Nephron (organoid): ENCODE measurements at regions not wholly inside any gene's neighbourhood (a gene's known extent, or its start where the extent isn't known, plus 50 kb on each side); places are given as distances from the start of the nearest gene placed in this dataset.

Experiments used
- H3K27ac Mint-ChIP-seq, 3 experiments: 2 replicates each; pipeline ENCODE4 v1.8.0; 2020; ENCODE audit warnings: mixed read lengths in 3 of 3, mild to moderate bottlenecking in 2 of 3, moderate library complexity in 1 of 3
- H3K27me3 Mint-ChIP-seq: 2 replicates; pipeline ENCODE4 v1.8.0; 2021; ENCODE audit warnings: low read depth, mild to moderate bottlenecking, moderate library complexity, mixed read lengths
- H3K36me3 Mint-ChIP-seq: 2 replicates; pipeline ENCODE4 v1.8.0; 2020; ENCODE audit warnings: low read depth, mixed read lengths
- H3K4me1 Mint-ChIP-seq: 2 replicates; pipeline ENCODE4 v1.8.0; 2020; ENCODE audit warnings: mixed read lengths
- H3K4me3 Mint-ChIP-seq, 3 experiments: 2 replicates each; pipeline ENCODE4 v1.8.0; 2020; ENCODE audit warnings: mild to moderate bottlenecking in 3 of 3, mixed read lengths in 3 of 3, moderate library complexity in 2 of 3
- H3K9me3 Mint-ChIP-seq: 2 replicates; pipeline ENCODE4 v1.8.0; 2020; ENCODE audit warnings: mixed read lengths
- TF ChIP-seq, protein P1 (sequence below), 3 experiments: fragments of 200-600 bp; sonication (generic); IDR thresholded peaks; one replicate each; pipeline ENCODE4 v1.5.0; 2021; ENCODE audit warnings: antibody characterized with exemption in 3 of 3; ENCODE audit not compliant: unreplicated experiment in 3 of 3

DNA sequence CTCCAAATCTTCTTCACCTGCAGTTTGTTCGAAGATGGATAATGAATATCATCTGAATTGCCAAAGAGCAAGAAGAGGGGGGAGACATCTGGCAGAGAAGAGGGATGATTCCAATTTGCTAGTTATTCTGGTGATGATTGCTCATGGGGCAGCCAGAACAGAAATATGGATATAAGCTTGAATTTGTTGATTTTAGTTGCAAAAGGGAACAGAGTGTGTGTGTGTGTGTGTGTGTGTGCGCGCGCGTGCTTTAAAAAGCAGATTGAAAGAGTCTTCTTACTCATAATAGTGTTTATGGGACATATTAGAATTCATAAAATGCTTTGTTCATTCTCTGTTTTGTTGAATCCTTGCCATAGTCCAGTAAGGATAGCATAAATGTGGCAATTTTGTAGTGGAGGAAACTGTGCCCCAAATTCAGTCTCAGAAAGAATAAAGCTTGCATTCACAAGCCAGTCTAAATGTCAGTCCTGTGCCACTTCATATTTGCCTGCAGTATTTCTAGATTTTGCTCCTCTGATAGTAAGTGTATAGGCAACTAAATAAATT, 436.3 kb upstream of the KLF4 start:
- no peak overlapping the region for H3K27ac Mint-ChIP-seq
- H3K9me3 Mint-ChIP-seq, result peaks cover 4% of the 10 kb centered on the region
- H3K4me1 Mint-ChIP-seq, result peaks cover 6% of the 10 kb centered on the region
- H3K4me3 Mint-ChIP-seq, result no peak overlapping the region
- TF ChIP-seq, protein P1, sequence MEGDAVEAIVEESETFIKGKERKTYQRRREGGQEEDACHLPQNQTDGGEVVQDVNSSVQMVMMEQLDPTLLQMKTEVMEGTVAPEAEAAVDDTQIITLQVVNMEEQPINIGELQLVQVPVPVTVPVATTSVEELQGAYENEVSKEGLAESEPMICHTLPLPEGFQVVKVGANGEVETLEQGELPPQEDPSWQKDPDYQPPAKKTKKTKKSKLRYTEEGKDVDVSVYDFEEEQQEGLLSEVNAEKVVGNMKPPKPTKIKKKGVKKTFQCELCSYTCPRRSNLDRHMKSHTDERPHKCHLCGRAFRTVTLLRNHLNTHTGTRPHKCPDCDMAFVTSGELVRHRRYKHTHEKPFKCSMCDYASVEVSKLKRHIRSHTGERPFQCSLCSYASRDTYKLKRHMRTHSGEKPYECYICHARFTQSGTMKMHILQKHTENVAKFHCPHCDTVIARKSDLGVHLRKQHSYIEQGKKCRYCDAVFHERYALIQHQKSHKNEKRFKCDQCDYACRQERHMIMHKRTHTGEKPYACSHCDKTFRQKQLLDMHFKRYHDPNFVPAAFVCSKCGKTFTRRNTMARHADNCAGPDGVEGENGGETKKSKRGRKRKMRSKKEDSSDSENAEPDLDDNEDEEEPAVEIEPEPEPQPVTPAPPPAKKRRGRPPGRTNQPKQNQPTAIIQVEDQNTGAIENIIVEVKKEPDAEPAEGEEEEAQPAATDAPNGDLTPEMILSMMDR (IDR thresholded peaks at IDR 0.05; ENCODE audit: unreplicated experiment in 3 of 3), result no peak
- H3K27me3 Mint-ChIP-seq, result no peaks in the 10 kb centered on the region
- no peaks in the 10 kb centered on the region for H3K36me3 Mint-ChIP-seq

DNA sequence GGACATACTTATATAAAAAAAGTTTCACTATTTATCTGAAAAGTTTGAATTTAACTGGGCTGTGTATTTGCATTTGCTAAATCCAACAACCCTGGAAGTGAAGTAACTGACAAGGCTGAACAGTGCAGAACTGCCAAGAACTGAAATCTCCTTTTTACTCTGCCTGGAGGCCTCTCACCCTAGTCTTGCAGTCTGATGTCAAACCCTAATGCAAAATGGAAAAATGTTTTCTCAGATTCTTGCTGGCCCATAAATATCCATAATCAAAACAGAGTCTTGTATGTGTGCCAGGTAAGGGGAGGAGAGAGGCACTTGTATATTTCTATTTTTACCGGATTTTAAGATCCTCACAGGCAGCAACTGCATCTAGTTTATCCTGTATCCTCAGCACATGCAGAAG, 432.7 kb upstream of the KLF4 start:
- no peaks in the 10 kb centered on the region for H3K36me3 Mint-ChIP-seq
- TF ChIP-seq, protein P1 (IDR thresholded peaks at IDR 0.05; ENCODE audit: unreplicated experiment in 3 of 3), result no peak
- H3K4me1 Mint-ChIP-seq, result peaks cover 6% of the 10 kb centered on the region
- peak overlapping the region in 2 of 3 experiments; percentile 15 to 17 for H3K27ac Mint-ChIP-seq
- no peak overlapping the region for H3K4me3 Mint-ChIP-seq
- H3K9me3 Mint-ChIP-seq, result peaks cover 4% of the 10 kb centered on the region
- peaks cover 4% of the 10 kb centered on the region for H3K27me3 Mint-ChIP-seq

DNA sequence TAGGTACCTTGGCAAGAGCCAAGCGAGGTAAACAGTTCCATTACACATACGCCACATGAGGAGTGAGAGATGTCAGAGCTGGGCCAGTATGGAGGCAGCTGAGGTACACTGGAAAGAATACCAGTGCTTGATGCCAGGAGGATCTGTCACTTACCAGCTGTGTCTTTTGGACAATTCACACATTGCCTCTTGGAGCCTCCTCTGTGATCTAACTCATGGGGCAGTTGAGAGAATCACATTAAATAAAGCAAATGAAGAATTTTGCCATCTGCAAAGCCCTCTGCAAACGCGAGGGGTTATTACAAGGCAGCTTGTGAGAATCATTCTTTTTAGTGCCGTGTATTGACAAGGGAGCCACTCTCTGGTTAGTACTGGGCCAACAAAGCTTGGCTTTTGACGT, 429.7 kb upstream of the KLF4 start:
- Mint-ChIP-seq H3K4me1 (peaks cover 6% of the 10 kb centered on the region), H3K9me3 (peaks cover 7% of the 10 kb centered on the region), H3K27me3 (peaks cover 4% of the 10 kb centered on the region), H3K4me3 (no peak overlapping the region), H3K27ac (no peak overlapping the region), H3K36me3 (no peaks in the 10 kb centered on the region)
- TF ChIP-seq, protein P1 (IDR thresholded peaks at IDR 0.05; ENCODE audit: unreplicated experiment in 3 of 3), result no peak

DNA sequence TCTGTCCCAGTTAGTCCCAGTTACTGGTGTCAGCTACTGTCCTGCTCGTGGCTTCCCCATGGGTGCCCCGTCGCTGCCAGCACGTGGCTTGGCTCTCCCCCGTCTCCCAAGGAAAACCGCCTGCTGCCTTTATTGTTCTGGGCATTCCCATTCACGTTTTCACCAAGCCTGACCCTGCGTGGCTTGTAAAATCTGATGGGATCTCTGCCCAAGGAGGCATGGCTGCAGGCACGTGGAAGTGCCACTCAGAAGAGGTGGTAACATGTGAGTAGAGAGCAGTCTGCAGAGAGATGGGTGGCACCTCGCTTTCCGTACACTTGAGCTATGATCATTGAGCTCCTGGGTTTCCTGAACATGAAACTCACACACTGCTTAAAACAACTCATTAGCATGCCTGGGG, 429.2 kb upstream of the KLF4 start:
- H3K27me3 Mint-ChIP-seq, result peaks cover 4% of the 10 kb centered on the region
- no peaks in the 10 kb centered on the region for H3K36me3 Mint-ChIP-seq
- H3K27ac Mint-ChIP-seq, result no peak overlapping the region
- peaks cover 6% of the 10 kb centered on the region for H3K4me1 Mint-ChIP-seq
- no peak overlapping the region for H3K4me3 Mint-ChIP-seq
- TF ChIP-seq, protein P1 (IDR thresholded peaks at IDR 0.05; ENCODE audit: unreplicated experiment in 3 of 3), result no peak
- peaks cover 7% of the 10 kb centered on the region for H3K9me3 Mint-ChIP-seq

DNA sequence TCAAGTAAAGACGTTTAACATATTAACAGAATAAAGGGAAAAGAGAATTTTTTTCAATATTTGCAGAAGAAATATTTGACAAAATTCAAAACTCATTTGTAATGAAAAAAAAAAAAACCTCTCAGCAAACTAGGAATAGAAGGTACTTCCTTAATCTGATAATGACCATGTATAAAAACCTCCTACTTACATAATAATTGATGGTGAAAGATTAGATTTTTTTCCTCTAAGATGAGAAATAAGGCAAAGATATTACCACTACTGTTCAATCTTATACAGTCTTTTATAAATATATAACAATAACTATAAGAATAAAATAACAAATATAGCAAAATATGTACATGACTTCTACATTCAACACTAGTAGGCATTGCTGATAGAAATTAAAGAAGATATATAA, 424.6 kb upstream of the KLF4 start:
- no peak overlapping the region for H3K27ac Mint-ChIP-seq
- no peaks in the 10 kb centered on the region for H3K4me1 Mint-ChIP-seq
- H3K4me3 Mint-ChIP-seq, result no peak overlapping the region
- TF ChIP-seq, protein P1 (IDR thresholded peaks at IDR 0.05; ENCODE audit: unreplicated experiment in 3 of 3), result no peak
- H3K36me3 Mint-ChIP-seq, result no peaks in the 10 kb centered on the region
- peaks cover 3% of the 10 kb centered on the region for H3K27me3 Mint-ChIP-seq
- peaks cover 25% of the 10 kb centered on the region for H3K9me3 Mint-ChIP-seq

DNA sequence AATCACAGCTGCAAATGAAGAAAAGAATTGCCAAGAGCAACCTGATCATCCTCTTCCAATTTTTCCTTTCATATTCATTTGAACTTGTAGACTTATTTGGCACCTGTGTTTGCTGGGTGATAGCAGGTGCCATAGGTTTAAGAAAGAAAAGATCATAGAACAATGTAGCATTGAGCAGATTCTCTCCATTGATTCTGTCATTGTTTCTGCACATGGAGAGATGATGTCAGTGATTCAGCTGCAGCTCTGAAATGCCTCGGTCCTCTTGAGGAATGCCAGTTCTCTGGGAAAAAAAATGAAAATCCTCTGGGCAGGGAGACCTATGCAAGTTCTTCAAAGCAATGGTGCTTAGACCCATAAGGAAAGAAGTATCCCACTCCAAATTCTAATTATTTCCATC, 418.1 kb upstream of the KLF4 start:
- TF ChIP-seq, protein P1 (IDR thresholded peaks at IDR 0.05; ENCODE audit: unreplicated experiment in 3 of 3), result no peak
- H3K4me3 Mint-ChIP-seq, result no peak overlapping the region

More for the DNA sequence above, 418.1 kb upstream of the KLF4 start:
- Mint-ChIP-seq H3K4me1 (peaks cover 15% of the 10 kb centered on the region), H3K9me3 (peaks cover 17% of the 10 kb centered on the region), H3K27me3 (peaks cover 6% of the 10 kb centered on the region), H3K36me3 (no peaks in the 10 kb centered on the region), H3K27ac (no peak overlapping the region)
